ENCODE measurements at regions not wholly inside any gene's neighbourhood (a gene's known extent, or its start where the extent isn't known, plus 50 kb on each side); places are given as distances from the start of the nearest gene placed in this dataset.

GRCh38 chr13:73222627-73223305 lies 164.0 kb downstream of the KLF5 start:
- Histone ChIP-seq H3K36me3 (no peaks in the 10 kb centered on the region), H3K27ac (replicated peaks in 1 of 4) (no peak overlapping the region), H3K4me3 (no peak overlapping the region), H3K9me3 (no peaks in the 10 kb centered on the region), H3K4me1 (no peaks in the 10 kb centered on the region), H3K27me3 (no peaks in the 10 kb centered on the region)
- DNase-seq (ENCODE audit: extremely low spot score) = no peak
- 91% methylated on average over 6 of the region's 6 CpGs for WGBS
- TF ChIP-seq EP300 (IDR thresholded peaks at IDR 0.05) (no peak), POLR2A (IDR thresholded peaks at IDR 0.05; ENCODE audit: low read depth) (no peak), POLR2AphosphoS5 (IDR thresholded peaks at IDR 0.05) (no peak), CTCF (IDR thresholded peaks at IDR 0.05) (no peak)
- intact Hi-C loops (cut with DNase I) = no loop called here

- no peaks in the 10 kb centered on the region for H3K27me3 ChIP-seq
- WGBS = 62% methylated on average over 8 of the region's 8 CpGs
- H3K9me3 ChIP-seq = no peaks in the 10 kb centered on the region
- H3K4me3 ChIP-seq = no peak overlapping the region
- H3K36me3 ChIP-seq = no peaks in the 10 kb centered on the region
- H3K4me1 ChIP-seq = no peaks in the 10 kb centered on the region
- intact Hi-C loops (cut with DNase I) = no loop called here
- no peak for DNase-seq (ENCODE audit: extremely low spot score)
- no peak overlapping the region for H3K27ac ChIP-seq (replicated peaks in 1 of 4)
- TF ChIP-seq EP300 (IDR thresholded peaks at IDR 0.05) = no peak
- TF ChIP-seq POLR2AphosphoS5 (IDR thresholded peaks at IDR 0.05) = no peak
- TF ChIP-seq CTCF (IDR thresholded peaks at IDR 0.05) = no peak
- no peak for TF ChIP-seq POLR2A (IDR thresholded peaks at IDR 0.05; ENCODE audit: low read depth)
These were observed 162.3 kb downstream of the KLF5 start for GRCh38 chr13:73220966-73221720.

- no peak overlapping the region for H3K27ac ChIP-seq (replicated peaks in 1 of 4)
These were observed 159.4 kb downstream of the KLF5 start for GRCh38 chr13:73218181-73218580.

GRCh38 chr13:73216381-73216831 lies 157.6 kb downstream of the KLF5 start:
- H3K27ac ChIP-seq (replicated peaks in 1 of 4) = no peak overlapping the region
- DNase-seq (ENCODE audit: extremely low spot score) = no peak
- intact Hi-C loops (cut with DNase I) = no loop called here

More at GRCh38 chr13:73218181-73218580, 159.4 kb downstream of the KLF5 start:
- WGBS = 91% methylated on average over 1 of the region's 1 CpG
- Histone ChIP-seq H3K4me3 (no peak overlapping the region), H3K36me3 (no peaks in the 10 kb centered on the region), H3K9me3 (no peaks in the 10 kb centered on the region), H3K4me1 (no peaks in the 10 kb centered on the region), H3K27me3 (no peaks in the 10 kb centered on the region)
- no peak for TF ChIP-seq EP300 (IDR thresholded peaks at IDR 0.05)
- no peak for TF ChIP-seq CTCF (IDR thresholded peaks at IDR 0.05)
- no peak for TF ChIP-seq POLR2AphosphoS5 (IDR thresholded peaks at IDR 0.05)
- TF ChIP-seq POLR2A (IDR thresholded peaks at IDR 0.05; ENCODE audit: low read depth) = no peak
- intact Hi-C loops (cut with DNase I) = no loop called here
- DNase-seq (ENCODE audit: extremely low spot score) = no peak

GRCh38 chr13:73215823-73216222 lies 157.0 kb downstream of the KLF5 start:
- Histone ChIP-seq H3K27me3 (no peaks in the 10 kb centered on the region), H3K9me3 (no peaks in the 10 kb centered on the region), H3K36me3 (no peaks in the 10 kb centered on the region), H3K4me3 (no peak overlapping the region), H3K27ac (replicated peaks in 1 of 4) (no peak overlapping the region), H3K4me1 (no peaks in the 10 kb centered on the region)
- WGBS = 94% methylated on average over 6 of the region's 6 CpGs
- TF ChIP-seq POLR2A (IDR thresholded peaks at IDR 0.05; ENCODE audit: low read depth) (no peak), CTCF (IDR thresholded peaks at IDR 0.05) (no peak), EP300 (IDR thresholded peaks at IDR 0.05) (no peak), POLR2AphosphoS5 (IDR thresholded peaks at IDR 0.05) (no peak)
- DNase-seq (ENCODE audit: extremely low spot score) = no peak
- intact Hi-C loops (cut with DNase I) = no loop called here

More at GRCh38 chr13:73216381-73216831, 157.6 kb downstream of the KLF5 start:
- Histone ChIP-seq H3K4me3 (no peak overlapping the region), H3K27me3 (no peaks in the 10 kb centered on the region), H3K36me3 (no peaks in the 10 kb centered on the region), H3K9me3 (no peaks in the 10 kb centered on the region), H3K4me1 (no peaks in the 10 kb centered on the region)
- 69% methylated on average over 5 of the region's 5 CpGs for WGBS
- no peak for TF ChIP-seq POLR2A (IDR thresholded peaks at IDR 0.05; ENCODE audit: low read depth)
- no peak for TF ChIP-seq EP300 (IDR thresholded peaks at IDR 0.05)

Measured in esophagus muscularis mucosa (tissue), 4 donors.